Activated gamma-delta T cell (primary cell): ENCODE measurements at regions not wholly inside any gene's neighbourhood (a gene's known extent, or its start where the extent isn't known, plus 50 kb on each side); places are given as distances from the start of the nearest gene placed in this dataset.

Experiments
- DNase-seq: peaks from one replicate; lab custom pipeline; 2025; lab: John Stamatoyannopoulos, UW

GRCh38 chr6:152905551-152906299 lies 77.1 kb downstream of the FBXO5 start:
- no peak for DNase-seq

- no peak for DNase-seq
These were observed 73.6 kb downstream of the FBXO5 start for GRCh38 chr6:152909241-152909640.

GRCh38 chr6:152916035-152916434 lies 66.8 kb downstream of the FBXO5 start:
- DNase-seq = no peak

GRCh38 chr6:152918991-152919390 lies 63.9 kb downstream of the FBXO5 start:
- DNase-seq = no peak

- no peak for DNase-seq
These were observed 62.8 kb downstream of the FBXO5 start for GRCh38 chr6:152920016-152920415.
